Adrenal gland (tissue), 5 donors: ENCODE measurements at regions not wholly inside any gene's neighbourhood (a gene's known extent, or its start where the extent isn't known, plus 50 kb on each side); places are given as distances from the start of the nearest gene placed in this dataset.
"Not testable (repeated sequence)": the region's sequence is repeated elsewhere in the genome, so short reads cannot be mapped to it uniquely, and the experiment has no call there.

Experiments used
- CTCF ChIP-seq, 6 experiments: fragments of 450-650 bp in 4 of 6; fragments of 200-600 bp in 2 of 6; sonication (generic) in 1 of 6; IDR thresholded peaks; 1 replicate in 5 of 6; 2 replicates in 1 of 6; pipeline versions ENCODE4 v1.5.1 to v1.8.0; 2016 to 2021; ENCODE audit warnings: antibody characterized with exemption in 6 of 6, mild to moderate bottlenecking in 2 of 6, moderate library complexity in 1 of 6
- POLR2A ChIP-seq, 2 donors: fragments of 450-650 bp; IDR thresholded peaks; one replicate each; pipeline ENCODE4 v1.6.1; 2017; ENCODE audit warnings: antibody characterized with exemption in 2 of 2, mild to moderate bottlenecking in 2 of 2, moderate library complexity in 1 of 2
- donor health status: DM: no; HTN: no; CAD: no.

- not testable (repeated sequence) for TF ChIP-seq POLR2A, CTCF (IDR thresholded peaks at IDR 0.05)
These were observed 159.3 kb downstream of the REEP3 start for GRCh38 chr10:63680545-63680944.
